ENCODE measurements at regions not wholly inside any gene's neighbourhood (a gene's known extent, or its start where the extent isn't known, plus 50 kb on each side); places are given as distances from the start of the nearest gene placed in this dataset.

DNA sequence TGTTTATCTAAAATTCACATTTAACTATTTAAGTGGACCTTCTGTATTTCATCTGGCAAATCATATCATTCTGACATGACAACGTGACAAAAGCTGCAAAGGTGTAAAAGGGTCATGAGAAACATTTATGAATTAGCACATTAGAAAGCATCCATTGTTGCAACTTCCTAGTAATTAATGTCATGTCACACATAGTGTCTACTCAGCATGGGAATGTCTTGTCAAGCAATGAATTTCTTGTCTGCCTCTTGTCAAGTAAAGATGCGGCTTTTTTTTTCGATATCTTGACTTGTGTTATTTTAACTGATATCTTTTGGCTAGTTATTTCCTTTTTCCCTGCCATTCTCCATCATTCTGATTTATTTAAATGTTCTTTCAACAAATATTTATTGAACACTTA, 463.5 kb upstream of the CXorf51B start:
- no peak for DNase-seq

DNA sequence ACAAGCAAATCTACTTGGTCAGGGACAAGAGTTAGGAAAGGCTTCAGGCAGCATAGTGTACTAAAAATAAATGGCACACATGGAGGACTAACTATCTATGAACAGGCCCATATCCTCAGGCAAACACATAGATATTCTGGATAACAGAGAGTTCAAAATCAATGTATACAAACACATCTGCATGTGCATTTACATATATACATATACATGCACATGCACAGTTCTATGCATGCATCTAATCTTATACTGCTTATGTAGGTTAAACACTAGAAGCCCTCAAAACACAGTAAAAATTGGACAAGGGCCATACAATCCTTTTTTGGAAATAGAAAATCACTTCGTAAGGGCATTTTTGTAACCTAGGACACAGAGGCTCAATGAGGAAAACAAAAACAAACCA, 458.0 kb upstream of the CXorf51B start:
- no peak for DNase-seq

DNA sequence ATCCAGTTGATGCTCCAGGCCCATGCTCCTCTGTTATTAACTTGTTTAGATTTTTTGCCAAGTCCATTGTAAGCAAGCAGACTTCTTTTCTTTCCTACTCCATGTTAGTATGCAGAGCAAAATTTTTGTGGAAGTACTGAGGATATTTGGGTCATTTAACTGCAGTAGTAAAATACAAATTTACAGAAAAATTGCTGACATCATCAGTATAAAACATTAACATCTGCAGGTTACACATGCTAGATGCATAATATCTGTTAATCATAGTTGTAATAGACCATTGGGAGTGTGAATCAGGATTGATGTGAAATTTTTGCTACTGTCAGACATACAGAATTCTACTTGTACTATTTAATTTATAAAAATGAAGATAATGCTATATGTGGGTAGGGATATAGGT, 454.1 kb upstream of the CXorf51B start:
- no peak for DNase-seq

DNA sequence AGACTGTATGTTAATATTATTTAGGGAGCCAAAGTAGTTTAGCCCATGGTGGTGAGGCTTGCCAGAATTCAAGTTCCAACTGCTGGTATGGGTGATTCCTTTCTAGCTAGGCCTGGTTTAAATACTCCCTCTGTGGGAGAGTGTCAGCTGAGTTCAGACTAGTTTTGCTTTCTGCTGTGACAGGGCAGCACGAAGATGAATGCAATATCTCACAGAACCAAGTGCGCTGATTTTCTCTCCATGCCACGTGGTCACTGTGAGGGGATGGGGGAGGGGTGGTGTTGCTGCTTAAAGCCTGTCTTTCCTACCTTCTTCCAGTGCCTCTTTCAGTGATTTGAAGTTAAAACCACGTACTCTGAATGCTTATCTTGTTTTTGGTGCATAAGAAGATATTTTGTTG, 445.7 kb upstream of the CXorf51B start:
- no peak for DNase-seq

DNA sequence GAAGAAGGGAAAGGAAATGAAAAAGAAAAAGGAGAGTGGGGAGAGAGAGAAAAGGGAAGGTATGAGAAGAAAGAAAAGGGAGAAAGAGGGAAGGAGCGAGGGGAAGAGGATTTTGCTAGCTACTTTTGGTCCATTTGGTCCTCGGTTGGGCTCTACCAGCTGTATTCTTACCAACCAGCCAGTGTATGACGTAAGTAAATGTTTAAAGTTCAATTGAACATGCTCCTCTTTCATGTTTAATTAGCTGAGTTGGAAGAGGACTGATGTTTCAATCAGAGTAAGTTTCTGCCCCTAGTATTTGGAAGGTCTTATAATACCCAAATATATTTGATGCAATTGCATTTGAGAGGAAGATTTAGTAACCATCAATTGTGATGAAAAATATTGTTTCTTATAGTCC, 424.0 kb upstream of the CXorf51B start:
- no peak for DNase-seq

DNA sequence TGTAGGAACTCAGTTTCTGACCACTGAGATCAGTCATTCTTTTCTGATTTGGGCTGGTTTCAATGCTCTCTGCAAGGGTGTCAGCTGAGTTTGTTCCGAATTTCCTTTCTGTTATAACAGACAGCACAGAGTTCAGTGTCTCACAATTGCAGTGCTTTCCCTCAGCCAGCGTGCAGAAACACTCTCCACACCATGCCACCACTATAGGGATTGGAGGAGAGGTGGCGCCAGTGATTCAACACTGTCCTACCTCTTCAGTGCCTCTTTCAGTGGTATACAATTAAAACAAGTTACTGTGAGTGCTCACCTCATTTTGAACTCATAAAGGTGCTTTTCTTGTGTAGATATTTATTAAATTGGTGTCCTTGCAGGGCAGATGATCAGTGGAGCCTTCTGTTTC, 413.2 kb upstream of the CXorf51B start:
- DNase-seq, result no peak

DNA sequence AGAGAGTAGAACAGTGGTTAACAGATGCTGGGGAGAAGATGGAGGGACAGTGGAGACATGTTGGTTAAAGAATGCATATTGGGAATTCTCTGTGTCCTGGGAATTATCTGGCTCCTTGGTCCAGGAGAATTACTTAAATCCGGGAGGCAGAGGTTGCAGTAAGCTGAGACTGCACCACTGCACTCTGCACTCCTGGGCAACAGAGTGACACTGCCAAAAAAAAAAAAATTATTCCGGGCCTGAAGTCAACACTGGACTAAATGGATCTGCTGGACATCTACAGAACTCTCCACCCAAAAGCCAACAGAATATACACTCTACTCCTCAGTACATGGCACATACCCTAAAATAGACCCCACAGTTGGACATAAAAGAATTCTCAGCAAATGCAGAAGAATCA, 400.0 kb upstream of the CXorf51B start:
- no peak for DNase-seq

DNA sequence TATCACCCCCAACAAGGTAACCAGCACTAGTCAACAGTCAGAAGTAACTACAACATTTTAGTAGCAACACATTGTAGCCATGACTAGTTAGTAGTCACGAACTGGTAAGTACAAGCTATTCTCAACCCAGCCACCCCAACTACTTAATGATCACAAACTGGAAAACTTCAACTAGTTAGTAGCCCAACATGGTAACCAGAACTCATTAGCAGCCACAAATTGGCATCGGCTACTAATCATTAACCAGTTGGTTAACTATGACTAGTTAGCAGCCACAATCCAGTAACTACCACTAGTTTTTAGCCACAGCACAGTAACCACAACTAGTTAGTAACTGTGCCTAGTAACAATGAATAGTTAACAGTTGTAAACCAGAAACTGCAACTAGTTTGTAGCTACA, 385.1 kb upstream of the CXorf51B start:
- no peak for DNase-seq

DNA sequence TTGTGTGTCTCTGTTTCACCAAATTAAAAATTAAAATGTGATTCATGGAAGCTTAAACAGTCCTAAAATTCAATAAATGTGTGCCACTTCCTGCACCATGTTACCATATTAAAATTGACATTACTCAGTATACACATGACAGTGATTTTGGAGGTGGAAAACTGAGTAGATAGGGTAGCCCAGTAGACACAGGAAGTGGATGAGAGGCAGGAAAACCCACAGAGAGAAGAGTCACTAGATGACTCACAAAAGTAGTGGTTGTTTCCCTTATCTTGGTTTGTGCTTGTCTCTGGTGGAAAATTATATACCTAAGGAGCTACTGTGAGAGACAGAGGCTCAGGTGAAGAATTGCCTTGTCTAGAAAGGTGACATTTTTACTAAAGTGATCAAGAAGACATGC, 375.8 kb upstream of the CXorf51B start:
- no peak for DNase-seq

DNA sequence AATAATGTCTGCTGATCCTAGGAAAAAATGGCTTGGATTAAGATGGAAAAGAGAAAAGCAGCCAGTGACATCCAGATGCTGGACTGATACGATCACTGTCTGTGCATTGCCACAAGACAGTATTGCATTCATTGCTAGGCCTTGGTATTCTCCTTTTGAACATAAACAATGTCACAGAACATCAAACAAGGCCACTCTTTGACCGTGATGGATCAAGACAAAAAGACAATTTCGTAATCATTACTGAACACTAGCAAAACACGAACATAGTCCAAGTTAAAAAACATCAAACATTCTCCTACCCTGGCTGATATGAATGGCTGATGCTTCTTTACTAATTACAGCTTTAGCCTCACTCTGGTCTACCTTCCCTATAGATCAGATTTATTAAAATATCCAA, 374.1 kb upstream of the CXorf51B start:
- DNase-seq, result no peak

DNA sequence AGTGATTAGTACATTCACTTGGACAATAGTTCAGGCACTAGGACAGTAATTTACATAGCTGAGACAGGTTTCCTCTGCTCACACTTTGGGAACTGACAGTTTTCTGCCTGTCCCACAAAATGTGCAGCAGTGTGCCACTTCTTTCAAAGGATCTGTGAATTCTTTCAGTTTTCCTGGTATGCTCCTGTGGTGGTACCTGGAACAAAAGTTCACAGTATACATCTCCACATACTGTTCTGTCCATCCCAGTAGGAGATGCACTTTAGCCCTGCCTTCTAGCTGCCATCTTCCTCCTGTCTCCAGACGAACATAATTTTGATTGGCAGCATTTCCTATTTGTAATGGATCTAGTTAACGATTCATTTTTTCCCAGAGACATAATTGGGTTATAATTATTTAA, 360.8 kb upstream of the CXorf51B start:
- DNase-seq, result no peak

DNA sequence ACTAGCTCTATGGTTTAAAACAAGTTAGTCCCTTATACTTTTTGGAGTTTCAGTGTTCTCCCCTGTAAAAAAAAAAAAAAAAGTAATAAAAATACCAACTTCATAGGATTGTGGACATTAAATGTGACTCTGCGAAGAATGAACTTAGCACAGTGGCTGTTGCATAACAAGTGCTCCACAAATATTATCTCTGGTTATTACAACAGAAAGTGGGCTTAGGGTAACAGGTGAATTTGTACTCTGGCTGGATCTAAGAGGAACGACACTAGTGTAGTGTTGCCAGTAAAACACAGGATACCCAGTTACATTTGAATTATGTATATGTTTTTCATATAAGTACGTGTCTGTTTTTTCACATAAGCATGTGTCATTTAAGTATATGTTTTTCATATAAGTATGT, 360.3 kb upstream of the CXorf51B start:
- no peak for DNase-seq

DNA sequence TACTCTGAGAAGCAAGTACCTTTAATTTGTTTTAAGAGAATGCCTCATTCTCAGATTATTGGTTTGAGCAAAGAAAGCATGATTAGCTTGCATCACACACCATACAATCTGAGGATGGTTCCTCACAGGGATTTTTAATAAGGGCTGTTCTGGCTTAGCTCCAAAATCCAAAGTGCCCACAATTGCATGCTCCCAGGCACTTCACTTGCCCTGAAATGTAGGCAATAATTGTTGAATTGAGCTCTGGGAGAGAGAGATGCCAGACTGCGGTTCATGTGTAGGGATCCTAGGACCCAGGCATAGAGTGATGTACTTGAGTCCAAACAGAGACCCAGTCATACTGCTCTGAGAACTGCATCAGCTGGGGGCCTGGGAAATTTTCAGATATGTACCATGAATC, 358.4 kb upstream of the CXorf51B start:
- peak in 1 of 51 donors; percentile 0 for DNase-seq

DNA sequence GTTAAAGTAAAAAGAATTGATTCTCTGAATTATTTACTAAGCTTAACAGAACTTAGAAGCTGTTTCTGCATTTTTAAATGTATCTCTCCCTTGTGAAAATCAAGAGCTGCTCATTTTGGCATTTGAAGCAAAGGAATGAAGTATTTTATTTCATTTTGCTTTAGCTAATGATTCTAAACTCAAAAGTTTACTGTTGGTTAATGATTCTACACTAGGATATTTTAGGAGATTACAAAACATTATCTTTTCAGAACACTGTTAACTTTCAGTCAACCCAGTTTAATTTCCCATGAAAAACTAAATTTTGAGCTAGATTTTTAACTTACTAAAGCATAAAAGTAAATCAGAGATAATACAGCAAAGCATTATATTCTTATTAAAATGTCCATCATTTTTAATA, 355.2 kb upstream of the CXorf51B start:
- DNase-seq, result no peak

DNA sequence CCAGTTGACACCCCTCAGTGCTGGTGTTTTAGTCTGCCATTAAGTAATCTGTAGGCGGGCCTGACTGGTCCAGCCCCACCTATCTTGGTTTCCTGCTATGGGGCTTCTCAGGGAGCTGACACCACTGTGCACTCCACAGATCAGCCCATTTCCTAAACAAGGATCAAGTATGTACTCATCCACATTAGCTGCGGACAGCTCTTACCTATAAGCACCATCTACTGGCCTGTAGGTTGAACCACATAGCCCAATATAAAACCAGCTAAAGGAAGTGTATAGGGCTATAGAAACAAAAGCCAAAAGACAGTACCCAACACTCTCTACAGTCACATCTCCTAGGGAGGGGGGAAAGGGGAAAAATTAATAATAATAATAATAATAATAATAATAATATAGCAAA, 353.5 kb upstream of the CXorf51B start:
- DNase-seq, result no peak

DNA sequence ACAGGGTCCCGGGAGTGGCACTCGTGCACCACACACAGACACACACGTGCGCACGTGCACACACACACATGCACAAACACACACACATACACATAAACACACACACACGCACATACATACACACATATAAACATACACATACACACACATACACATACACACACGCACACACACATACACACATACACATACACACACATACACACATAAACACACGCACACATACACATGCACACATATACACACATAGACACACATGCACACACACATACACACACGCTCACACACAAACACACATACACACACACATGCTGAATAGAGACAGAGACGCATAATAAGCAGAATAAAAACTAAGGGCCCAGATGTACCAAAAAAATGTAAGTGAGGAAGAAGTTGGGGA, 332.2 kb upstream of the CXorf51B start:
- DNase-seq, result no peak

DNA sequence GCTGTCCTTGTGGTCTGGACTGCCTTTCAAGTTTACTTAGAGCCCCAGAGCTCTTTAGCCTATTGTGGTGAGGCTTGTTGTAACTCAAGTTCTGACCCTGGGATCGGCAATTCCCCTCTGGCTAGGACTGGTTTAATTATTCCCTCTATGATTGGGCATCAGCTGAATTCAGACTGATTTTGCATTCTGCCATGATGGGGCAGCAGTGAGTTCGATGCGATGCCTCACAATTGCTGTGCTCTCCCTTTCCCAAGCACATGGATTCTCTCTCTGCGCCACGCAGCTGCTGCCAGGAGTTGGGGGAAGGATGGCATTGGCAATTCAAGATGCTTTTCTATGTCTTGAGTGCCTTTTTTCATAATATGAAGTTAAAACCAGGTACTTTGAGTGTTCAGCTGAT, 327.8 kb upstream of the CXorf51B start:
- no peak for DNase-seq

Data from hypothalamus (tissue), 51 donors.